GF-D8 (cell line): ENCODE measurements at regions not wholly inside any gene's neighbourhood (a gene's known extent, or its start where the extent isn't known, plus 50 kb on each side); places are given as distances from the start of the nearest gene placed in this dataset.
"Not testable (repeated sequence)": the region's sequence is repeated elsewhere in the genome, so short reads cannot be mapped to it uniquely, and the experiment has no call there.

Experiments
- DNase-seq: peaks from one replicate; lab custom pipeline; 2025; lab: John Stamatoyannopoulos, UW

DNA sequence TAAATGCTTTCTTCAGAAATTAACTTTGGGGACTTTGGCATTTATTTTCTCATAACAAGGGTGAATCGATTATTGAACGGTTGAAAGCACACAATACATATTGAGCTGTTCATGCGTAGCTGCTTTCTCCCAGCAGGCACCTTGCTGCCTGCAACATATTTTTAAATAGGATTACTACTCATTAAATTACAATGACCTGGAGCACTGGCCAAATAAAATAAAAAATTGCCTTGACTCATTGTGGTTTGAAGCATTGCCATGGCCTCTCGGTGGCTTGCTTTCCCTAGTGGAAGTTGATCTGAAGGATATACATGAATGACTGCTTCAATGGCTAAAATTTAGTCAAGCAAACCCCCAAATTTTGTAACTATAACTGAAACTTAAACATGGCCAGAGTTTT lies 181.6 kb upstream of the NUDT12 start:
- no peak for DNase-seq

DNA sequence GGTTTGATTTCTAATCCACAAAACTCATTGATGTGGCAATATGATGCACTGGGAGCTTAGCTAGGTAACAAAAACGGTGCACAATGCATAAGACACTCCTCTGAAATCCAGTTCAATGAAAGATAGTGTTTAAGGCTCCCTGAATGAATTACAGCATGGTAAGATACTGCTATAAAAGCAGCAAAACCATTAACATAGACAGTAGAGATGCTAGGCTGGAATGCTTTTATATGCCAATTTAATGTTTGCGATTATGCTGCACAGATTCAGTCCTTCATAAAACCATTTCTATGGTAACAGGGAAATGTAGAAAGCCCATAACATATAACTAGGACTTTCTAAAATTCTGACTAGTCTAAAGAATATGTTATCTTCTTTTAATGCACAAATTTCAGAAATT lies 180.8 kb upstream of the NUDT12 start:
- no peak for DNase-seq

DNA sequence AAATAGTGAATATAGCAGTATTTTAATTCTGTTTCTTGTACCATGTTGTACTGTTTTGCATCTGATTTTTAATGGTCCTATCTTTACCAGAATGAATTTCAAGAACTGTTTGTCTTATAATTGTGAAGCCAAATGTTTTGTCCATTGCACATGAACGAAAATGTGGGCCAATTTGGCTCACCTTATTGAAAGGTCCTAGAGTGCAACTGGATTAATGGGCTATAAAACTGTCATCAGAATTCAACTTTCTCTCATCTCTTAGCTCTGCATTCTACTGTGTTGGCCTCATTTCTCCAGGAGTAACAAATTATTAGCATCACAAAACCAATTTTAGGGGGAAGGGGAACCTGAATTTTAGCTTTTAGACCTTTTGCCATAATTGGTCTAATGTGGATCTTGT lies 179.4 kb upstream of the NUDT12 start:
- no peak for DNase-seq

DNA sequence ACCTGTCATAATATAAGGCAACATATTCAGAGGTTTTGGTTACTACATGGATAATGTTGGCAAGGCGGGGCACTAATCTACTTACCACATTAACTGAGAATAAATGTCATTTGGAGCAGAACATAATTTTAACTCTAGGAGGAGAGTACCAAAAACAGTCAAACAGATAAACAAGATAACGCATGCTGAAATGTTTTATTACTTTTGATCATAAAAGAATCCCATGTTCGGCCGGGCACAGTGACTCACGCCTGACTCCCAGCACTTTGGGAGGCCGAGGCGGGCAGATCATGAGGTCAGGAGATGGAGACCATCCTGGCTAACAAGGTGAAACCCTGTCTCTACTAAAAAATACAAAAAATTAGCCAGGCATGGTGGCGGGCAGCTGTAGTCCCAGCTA lies 173.8 kb upstream of the NUDT12 start:
- not testable (repeated sequence) for DNase-seq

DNA sequence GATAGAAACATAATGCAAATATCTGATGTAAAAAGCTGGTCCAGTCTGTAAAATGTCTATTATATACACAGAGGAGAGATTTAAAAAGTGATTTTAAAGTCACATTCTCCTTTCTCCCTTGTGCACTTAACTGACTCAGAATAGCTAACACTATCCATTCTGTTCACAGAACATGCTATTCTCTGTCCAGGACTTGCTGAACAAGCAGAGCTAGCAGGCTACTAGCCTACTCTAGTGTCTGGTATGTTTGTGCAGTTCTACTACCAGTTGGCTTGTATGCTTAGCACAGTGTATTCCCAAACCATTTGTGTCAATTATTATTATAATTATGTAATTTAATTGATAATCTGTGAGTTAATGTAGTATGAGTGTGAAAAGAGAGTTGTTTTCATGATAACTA lies 161.7 kb upstream of the NUDT12 start:
- DNase-seq = no peak

DNA sequence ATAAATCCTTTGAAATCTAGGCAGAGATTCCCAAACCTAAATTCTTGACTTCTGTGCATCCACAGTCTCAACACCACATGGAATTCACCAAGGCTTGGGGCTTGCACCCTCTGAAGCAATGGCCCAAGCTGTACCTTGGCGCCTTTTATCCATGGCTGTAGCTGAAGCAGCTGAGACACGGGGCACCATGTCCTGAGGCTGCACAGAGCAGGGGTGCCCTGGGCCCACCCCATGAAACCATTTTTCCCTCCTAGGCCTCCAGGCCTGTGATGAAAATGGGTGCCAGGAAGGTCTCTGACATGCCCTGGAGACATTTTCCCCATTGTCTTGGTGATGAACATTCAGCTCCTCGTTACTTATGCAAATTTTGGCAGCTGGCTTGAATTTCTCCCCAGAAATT lies 158.6 kb upstream of the NUDT12 start:
- DNase-seq = no peak

DNA sequence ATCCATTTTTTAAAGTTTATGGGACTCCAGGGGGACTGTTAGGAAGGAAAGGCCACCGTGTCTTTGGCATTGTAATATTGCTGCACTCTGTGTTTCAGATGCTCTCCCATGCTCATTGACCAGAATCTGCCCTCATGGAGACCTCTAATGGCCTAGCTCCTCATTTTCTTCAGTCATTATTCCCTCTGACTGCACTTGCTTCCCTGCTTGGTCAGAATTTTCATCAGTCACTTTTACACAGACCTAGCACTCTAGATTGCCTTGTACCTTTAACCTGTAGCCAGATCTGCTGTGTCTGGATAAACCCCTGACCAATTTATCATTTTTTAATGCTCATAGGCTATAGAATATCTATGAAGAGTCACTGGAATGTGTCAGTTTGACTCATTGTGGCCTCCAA lies 155.5 kb upstream of the NUDT12 start:
- DNase-seq = no peak

DNA sequence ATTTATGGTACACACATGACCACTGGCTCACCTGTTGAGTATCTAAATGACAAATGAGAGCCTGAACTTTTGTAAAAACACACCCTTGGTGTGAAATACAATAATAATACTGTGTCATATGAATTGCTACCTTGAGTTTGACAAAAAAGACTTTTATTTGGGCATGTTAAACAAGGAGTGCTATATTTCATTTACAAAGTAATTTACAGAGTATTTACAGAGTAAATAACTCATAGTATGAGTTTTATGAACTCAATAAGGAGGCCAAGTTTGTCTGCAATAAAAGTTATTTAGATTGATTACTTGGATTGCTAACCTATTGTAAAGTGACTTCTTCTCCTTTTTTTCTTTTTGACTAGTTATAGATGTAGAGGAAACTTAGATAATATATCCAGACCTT lies 146.0 kb upstream of the NUDT12 start:
- no peak for DNase-seq

DNA sequence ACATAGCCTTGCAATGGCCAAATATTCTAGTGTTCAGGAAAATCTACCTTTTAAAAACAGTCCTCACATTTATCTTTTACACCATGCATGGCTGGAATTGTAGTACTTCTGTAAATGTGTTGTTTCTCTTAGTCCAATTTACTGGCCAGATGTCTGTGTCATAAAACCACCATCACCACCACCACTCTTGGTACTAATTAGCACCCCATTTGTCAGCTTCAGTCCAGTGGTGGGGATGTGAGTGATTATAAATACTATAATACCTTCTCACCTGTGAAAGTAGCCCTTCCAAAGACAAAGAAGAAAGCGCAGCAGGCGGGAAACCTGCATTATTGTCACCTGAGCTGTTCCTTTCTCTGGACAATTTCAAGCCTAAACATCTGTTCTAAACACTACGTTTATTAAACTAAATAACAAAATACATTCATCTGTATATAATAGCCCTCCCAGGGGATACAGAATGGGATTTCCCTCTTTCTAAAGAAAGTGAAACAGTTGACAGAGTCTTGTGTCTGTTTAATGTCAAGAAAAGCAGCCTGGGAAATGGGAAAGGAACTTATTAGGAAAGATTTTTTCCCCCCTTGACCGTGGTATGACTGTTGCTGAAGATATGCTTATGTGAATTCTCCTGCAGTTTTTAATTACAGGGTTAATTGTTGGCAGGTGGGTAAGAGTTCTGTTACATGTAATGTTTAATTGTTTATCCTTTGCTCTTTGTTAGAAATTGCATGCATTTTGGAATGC lies 144.5 kb upstream of the NUDT12 start:
- DNase-seq = no peak

DNA sequence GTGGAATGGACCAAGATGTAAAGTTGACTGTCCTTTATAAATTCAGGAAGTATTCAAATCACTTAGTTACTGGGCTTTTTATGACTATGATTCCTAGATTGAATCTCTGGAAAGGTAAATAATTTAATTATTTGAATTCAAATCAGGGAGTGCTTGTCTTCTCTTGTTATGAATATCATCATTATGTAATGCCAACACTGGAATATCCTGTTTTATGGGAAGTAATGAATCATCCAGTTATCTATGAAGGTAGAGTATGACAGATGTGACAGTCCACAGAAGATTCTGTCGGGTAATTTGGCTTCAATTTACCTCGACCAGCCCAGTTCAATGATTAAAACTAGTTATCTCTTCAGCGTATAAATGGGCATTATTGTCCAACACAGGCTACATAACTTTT lies 141.0 kb upstream of the NUDT12 start:
- no peak for DNase-seq

DNA sequence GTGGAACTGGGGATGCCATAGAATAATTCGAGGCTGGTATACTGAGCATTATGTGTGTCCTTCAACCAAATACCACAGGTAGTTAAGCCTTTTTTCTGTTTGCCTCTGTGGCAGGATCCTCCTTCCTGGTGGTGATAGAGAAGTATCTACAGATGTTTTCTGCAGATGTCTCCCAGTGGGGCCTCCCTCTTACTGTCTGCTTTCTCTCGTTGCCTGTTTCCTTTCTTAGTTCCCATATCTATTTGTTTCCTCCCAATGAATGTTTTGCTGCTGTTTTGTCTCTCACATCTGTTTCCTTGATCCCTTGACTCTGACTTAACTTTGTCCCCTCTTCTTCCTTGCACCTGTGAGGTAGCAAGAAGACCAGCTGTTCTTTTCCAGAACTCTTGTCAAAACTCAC lies 130.9 kb upstream of the NUDT12 start:
- no peak for DNase-seq

DNA sequence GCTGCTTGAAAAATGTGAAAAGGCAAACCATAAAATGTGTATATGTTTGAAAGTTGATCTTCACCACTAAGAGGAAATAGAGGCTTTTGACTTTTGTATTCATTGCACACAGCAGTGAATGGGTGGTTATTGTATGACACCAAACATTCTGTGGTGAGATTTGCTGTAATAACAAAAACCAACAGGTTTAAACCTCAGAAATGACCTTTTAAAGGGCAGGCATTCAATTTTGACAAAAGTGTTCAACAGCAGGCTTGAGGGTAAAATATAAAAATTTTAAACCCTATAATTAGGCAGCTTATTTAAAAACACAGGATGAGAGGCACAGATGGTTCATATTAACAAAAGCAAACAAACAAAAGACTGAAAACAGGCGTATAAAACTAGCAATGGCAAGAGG lies 128.1 kb upstream of the NUDT12 start:
- DNase-seq = no peak

DNA sequence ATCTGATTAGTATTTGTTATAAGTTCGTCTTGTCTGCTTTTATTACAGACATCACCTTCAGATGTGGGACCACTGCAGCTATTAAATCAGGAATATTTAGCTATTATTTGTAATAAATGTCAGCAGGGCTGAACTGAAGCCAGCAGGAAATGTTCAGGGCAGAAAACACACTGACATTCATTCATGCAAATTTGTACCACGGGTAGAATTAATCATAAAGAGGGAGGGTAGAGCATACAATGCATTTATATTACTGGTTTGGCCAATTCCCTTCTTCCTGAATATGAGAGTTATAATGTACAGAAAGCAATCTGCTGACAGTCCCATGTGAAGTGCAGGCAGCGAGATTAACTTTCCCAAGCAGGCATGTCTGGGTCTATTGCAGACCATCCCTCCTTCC lies 117.3 kb upstream of the NUDT12 start:
- no peak for DNase-seq

DNA sequence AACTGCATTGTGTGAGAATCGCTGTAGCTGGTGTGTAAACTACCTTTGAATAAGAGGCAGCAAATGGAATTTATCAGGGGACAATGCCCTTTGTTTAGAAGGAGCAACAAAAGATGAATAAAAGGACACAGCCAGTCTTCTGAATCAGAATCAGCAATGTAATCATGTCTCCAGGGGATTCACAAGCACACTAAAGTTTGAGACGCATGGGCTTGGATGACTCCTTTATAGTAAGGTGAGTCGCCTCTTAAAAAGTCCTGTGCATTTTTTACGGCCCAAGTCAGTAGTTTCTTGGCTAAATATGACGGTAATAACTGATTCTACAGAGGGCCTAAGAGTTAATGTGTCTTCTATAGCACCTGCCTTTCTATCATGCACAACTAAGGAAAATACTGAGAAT lies 113.6 kb upstream of the NUDT12 start:
- not testable (repeated sequence) for DNase-seq

DNA sequence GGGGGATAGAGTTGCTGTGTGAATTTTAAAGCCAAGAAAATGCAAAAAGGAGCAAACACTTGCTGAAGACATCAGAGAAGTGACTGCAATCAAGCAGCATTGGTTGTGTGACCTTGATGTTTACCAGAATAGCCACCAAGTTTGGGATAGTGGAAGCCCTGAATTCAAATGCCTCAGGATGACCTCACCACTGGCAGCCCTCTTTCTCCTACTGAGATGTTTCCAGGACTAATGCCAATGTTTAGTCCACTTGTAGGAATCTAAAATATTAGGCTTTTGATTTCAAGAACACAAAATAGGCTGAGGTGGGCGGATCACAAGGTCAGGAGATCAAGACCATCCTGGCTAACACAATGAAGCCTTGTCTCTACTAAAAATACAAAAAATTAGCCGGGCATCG lies 112.2 kb upstream of the NUDT12 start:
- DNase-seq = no peak

DNA sequence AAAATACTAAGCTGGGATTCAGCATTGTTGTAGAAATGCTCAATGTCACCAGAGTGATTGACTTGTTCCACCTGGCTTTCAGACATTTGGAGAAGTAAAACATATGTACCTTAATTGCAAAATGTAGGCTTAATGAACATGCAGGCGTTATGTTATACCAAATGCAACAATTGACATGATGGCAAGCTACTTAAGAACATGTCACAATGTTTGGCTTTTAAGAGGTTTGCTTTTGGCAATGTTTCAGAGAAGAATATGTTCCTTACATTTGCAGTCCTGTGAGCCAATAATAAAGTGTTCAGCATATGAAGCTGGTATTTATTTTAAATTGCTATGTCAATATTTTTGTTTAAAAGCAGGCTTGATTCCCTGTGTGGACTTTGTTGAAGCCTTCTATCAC lies 111.7 kb upstream of the NUDT12 start:
- no peak for DNase-seq

DNA sequence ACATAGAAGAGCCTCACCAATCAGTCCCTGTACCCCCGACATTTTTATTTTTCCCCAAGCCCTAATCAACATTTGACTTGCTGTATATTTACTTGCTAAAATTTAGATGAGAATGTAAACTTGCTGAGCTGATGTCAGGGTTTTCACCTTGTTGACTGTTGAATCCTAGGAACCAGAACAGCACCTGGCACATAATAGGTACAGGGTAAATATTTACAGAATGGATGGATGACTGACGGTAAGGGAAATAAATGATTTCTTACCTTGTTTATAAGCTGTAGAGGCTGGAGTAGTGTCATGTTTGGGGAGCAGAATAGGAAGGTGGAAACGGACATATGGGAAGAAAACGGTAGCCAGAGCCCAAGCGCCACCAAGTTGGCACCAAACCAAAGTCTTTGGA lies 107.0 kb upstream of the NUDT12 start:
- DNase-seq = no peak

DNA sequence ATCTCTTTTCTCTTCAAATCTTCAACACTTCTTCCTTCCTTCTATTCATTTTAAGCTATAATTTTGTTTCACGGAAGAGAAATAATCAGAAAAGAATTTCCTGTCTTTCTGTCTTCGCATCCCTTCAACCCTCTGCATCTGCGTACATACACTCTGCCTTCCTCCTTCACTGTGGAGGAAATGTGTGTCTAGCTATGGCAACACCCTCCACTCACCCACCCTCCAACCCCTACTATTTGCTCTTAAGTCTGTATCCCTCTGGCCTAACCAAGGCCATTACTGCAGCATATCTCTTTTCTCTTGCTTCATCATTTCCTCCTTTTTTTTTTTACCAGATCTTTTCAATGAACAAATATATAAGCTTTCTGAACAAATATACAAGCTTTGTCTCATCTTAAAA lies 105.7 kb upstream of the NUDT12 start:
- no peak for DNase-seq

DNA sequence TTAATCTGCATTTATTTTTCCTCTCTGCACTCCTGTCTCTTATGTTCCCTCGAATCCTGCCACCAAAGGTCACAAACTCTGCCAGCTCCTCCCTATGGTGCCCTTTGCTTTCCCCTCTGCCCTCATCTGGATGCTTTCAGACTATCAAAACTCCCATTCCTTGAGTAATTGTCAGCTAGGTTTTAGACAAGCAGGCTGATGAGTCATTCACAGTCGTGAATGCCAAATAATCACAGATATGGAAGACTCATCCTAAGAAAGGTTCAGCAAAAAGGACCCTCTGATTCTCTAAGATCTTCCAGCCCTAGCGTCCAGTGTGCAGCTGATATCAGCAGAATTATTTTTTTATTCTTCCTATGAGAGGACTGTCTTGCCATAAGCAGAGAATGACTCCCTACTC lies 104.5 kb upstream of the NUDT12 start:
- DNase-seq = no peak

DNA sequence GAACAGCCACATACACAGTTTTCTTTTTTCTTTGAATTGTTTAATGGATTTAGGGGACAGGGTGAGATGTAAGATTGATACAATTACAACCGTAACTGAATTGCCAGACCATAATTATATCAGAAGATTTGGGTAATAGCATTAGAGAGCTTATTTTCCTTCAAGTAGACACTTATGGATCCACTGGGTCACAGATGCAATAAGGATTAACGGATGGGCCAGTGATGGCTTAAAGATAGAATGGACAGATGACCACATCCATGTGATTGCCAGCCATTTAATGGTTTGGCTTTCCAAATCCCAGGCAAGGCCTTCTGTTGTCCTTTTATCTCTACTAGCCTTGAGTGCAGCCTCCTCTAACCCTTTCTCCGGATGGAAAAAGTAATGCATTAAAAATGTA lies 94.7 kb upstream of the NUDT12 start:
- DNase-seq = no peak

DNA sequence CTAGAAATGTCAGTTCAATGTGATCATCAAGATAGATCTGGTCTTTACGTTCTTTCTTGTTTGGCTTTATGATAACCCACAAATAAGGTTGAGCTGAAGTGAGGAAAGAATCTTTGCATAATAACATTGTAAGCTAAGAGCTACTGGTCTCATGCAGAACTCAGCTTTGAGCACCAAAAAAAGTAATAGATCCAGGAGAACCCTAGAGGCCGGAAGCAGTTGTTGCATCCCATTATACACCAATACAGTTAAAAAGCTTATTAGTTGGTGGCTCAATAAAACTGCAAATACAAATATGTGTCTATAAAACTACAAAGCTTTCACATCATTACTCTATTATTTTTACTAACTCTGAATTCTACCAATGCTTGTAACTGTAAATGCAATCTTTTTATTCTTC lies 85.5 kb upstream of the NUDT12 start:
- no peak for DNase-seq

DNA sequence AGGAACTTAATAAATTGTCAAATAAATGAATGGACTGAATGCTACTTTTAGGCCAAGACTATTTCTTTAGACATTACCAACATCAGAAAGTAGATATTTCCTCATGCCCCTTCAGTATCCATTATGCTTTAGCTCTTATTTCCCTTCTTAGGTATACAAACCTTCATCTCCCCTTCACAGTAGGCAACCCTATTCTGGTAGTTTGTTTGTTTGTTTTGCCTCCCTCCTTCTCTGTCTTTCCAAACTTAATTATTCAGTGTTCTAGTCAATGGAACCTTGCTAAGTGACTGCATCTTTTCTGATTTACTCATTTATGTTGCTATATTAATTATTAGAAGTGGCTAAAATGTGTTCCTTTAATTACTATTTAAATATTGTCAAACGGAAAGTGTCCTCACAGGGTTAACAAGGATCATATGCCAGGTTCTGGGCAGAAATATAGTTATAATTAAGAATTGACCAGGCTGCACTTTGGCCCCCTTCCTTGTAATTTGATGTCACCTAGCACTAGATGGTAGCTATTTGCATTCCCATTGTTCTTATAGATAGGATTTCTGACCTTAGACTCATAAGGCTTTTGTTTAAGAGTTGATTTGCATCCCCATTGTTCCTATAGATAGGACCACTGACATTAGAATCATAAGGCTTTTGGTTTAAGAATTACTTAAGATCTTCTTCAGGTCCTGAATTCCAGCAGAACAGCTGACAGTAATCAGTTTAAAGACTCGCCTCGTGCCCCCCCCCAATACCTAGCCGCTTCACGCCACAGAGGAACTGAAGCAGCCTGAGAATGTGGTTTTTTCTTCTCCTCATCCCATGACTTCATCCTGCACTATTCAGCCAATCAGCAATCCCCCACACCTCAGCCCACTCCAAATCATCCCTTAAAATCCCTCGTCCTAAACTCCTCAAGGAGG lies 84.4 kb upstream of the NUDT12 start:
- no peak for DNase-seq

DNA sequence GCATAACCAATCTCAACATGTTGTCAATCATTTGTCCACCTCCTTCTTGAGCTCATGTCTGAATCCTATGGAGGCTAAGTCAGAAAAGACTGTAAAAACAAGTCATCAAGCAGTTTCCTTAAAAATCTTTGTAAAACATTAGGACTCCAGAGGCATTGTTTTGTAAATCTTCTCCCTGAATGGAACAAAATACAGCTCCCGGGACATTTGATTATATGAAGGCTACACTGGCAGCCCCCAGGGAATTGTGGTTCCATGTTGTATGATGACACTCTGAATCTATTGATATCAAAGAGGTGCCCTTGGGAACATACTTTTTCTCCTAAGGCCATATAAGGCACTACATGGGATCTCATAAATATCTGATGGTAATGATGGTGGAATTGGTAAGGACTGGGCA lies 83.2 kb upstream of the NUDT12 start:
- no peak for DNase-seq

DNA sequence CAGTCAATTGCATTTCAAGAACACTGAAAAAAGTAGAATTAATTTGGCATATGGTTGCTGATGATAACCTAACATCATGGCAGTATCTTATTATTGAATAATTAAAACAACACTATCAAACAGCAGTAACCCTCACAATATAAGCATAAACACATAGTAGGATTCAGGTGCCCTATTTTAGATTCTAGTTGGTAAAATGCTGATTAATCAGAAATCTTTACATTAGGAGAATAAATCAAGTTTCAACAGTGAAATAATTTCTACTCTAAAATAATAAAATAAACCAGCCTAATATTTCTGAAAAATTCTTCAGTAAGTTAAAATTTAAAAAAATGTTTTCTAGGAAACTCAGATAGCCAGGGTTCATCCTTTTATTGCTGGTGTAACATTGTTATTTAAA lies 76.4 kb upstream of the NUDT12 start:
- DNase-seq = no peak
